Left kidney (tissue), 1 donor: ENCODE measurements at regions not wholly inside any gene's neighbourhood (a gene's known extent, or its start where the extent isn't known, plus 50 kb on each side); places are given as distances from the start of the nearest gene placed in this dataset.

Source experiments
- DNase-seq: peaks from one replicate; pipeline ENCODE4 v3.0.0-alpha.2; 2013

- DNase-seq = no peak
Measured at GRCh38 chr6:132974122-132974521, 159.8 kb downstream of the RPS12 start.

GRCh38 chr6:132977413-132977812, 163.0 kb downstream of the RPS12 start:
- no peak for DNase-seq

GRCh38 chr6:132978685-132979084, 164.3 kb downstream of the RPS12 start:
- no peak for DNase-seq

- DNase-seq = no peak
Measured at GRCh38 chr6:132993738-132994137, 179.4 kb downstream of the RPS12 start.

- DNase-seq = no peak
Measured at GRCh38 chr6:132995009-132995408, 180.6 kb downstream of the RPS12 start.

GRCh38 chr6:132995432-132995831, 181.1 kb downstream of the RPS12 start:
- DNase-seq = no peak

- DNase-seq = no peak
Measured at GRCh38 chr6:132998418-132998817, 184.0 kb downstream of the RPS12 start.

GRCh38 chr6:133001040-133001565, 186.7 kb downstream of the RPS12 start:
- no peak for DNase-seq

GRCh38 chr6:133004304-133004884, 190.0 kb downstream of the RPS12 start:
- no peak for DNase-seq

GRCh38 chr6:133012774-133013173, 198.4 kb downstream of the RPS12 start:
- DNase-seq = no peak

GRCh38 chr6:133016631-133017030, 202.3 kb downstream of the RPS12 start:
- DNase-seq = no peak

GRCh38 chr6:133017581-133017980, 203.2 kb downstream of the RPS12 start:
- DNase-seq = no peak

GRCh38 chr6:133026705-133027104, 212.3 kb downstream of the RPS12 start:
- no peak for DNase-seq

- DNase-seq = no peak
Measured at GRCh38 chr6:133033263-133033662, 207.9 kb upstream of the EYA4 start.

GRCh38 chr6:133034509-133035206, 206.5 kb upstream of the EYA4 start:
- DNase-seq = no peak

- no peak for DNase-seq
Measured at GRCh38 chr6:133040094-133040802, 200.9 kb upstream of the EYA4 start.

- DNase-seq = peak; percentile 21
Measured at GRCh38 chr6:133040803-133041419, 200.2 kb upstream of the EYA4 start.

GRCh38 chr6:133042550-133043120, 198.5 kb upstream of the EYA4 start:
- DNase-seq = no peak

- no peak for DNase-seq
Measured at GRCh38 chr6:133046576-133046975, 194.6 kb upstream of the EYA4 start.

- DNase-seq = no peak
Measured at GRCh38 chr6:133047065-133047665, 194.0 kb upstream of the EYA4 start.

GRCh38 chr6:133047706-133048105, 193.5 kb upstream of the EYA4 start:
- DNase-seq = no peak

GRCh38 chr6:133051240-133051639, 189.9 kb upstream of the EYA4 start:
- DNase-seq = no peak
